ENCODE measurements at regions not wholly inside any gene's neighbourhood (a gene's known extent, or its start where the extent isn't known, plus 50 kb on each side); places are given as distances from the start of the nearest gene placed in this dataset.
"Not testable (repeated sequence)": the region's sequence is repeated elsewhere in the genome, so short reads cannot be mapped to it uniquely, and the experiment has no call there.

- DNase-seq (ENCODE audit: low read depth, low spot score) = no peak
These were observed 435.5 kb downstream of the DTWD2 start for GRCh38 chr5:118552731-118553360.

DNA sequence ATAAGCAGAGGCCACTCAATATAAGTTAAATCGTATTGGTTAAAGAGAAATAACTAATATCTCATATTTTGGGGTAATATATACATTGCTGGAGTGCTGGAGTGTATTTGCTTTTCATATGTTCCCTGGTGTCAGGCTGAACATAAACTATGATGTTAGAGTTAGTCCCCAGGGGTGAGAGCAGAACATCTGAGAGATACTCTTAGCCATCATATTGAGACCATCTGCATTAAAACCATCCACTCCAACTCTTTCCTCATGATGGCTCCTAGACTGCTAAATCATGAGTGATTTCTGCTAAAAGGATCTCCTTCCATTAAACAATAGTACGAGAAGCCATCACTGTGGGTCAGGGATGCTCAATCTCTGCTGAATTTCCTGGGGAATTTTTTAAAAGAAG, 436.2 kb downstream of the DTWD2 start:
- no peak for DNase-seq (ENCODE audit: low read depth, low spot score)

DNA sequence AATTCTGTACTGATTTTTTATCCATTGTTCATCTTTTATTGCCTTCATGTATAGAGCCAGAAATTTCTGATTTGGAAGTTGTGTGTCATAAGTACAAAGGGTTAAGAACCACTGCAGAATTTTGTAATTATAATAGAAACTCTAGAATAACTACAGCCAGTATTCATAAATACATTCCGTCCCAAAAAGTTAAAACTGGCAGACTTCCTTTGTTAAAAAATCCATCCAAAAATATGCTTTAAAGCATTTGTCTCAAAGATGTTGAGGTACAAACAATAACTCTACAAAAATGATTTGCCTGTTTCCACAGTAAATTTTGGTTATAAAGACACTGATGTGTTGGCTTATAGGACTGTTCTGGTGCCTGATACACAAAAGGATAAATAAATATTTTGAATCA, 436.6 kb downstream of the DTWD2 start:
- no peak for DNase-seq (ENCODE audit: low read depth, low spot score)

DNA sequence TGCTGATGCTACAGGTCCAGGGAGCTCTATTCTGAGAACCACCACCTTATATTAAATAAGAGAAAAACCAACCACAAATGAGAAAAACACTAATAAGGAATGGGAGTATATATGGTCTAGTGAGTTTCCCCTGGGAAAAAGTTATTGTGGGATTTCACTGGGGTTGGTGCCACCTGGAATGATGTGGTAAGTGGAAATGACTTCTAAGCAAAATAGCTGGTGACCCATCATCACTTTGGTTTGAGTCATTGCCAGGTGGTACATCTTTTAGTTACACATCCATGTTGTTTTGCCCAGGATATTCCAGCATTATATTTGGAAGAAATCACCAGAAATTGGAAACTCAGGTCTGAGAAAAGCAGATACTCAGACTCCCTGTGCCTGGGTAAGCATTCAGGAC, 437.3 kb downstream of the DTWD2 start:
- DNase-seq (ENCODE audit: low read depth, low spot score) = no peak

DNA sequence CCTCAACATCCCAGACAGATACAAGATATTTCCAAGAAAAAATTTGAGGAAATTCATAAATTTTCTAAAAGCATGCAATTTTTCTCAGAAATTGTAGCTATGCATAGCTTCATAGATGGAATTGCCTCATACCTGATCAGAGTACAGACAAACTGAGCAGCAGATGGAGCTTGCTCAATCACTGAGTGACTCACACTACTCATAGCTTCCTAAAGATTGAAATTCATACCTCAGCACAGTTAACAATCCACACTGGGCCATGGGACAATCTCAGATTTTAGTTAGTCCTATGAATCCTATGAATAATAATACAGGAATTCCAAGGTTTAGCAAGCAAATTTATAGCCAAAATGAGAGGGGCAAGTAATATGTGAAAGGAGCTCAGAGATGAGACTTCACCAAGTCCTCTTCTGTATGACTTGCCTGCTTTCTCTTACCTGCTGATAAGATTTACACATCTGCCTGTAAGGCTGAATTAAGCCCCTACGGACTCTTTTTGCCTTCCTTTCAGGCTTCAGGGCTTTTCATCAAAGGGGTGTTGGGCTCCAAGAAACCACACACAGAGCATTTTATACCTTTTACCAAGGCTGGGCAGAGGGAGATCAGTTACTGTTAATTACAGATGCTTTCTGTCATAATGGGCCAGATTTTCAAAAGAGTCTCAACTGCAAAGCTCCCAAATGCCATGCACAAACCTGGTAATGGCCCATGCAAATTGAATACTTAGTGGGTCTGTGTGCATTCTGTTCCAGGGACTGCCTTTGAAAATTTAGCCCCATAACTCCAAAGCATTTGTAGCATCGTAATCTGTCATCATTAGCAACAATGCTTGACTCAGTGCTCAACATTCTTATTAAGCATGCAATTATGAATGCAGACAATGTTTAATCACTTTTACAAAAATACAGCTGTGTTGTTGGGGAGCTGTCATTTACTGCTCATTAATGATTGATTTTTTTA, 439.3 kb downstream of the DTWD2 start:
- DNase-seq (ENCODE audit: low read depth, low spot score) = no peak

DNA sequence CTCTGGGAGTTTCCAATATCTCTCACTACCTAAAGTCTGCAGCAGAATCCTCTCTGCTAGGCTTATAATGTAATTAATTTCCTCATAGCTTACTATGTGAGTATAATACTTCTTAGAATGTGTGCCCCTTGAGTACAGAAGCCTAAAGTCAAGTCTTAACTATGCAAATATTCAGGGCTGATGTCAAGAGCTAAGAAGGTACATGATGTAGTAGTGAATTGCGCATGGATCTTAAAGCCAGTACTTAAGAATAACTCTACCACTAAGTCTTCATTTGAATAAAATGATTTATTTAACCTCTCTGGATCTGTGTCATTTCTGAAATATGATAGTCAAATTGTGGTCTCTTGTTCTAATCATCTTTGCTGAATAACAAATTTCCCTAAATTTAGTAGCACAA, 442.9 kb downstream of the DTWD2 start:
- DNase-seq (ENCODE audit: low read depth, low spot score) = no peak

- no peak for DNase-seq (ENCODE audit: low read depth, low spot score)
These were observed 443.4 kb downstream of the DTWD2 start for GRCh38 chr5:118544887-118545449.

DNA sequence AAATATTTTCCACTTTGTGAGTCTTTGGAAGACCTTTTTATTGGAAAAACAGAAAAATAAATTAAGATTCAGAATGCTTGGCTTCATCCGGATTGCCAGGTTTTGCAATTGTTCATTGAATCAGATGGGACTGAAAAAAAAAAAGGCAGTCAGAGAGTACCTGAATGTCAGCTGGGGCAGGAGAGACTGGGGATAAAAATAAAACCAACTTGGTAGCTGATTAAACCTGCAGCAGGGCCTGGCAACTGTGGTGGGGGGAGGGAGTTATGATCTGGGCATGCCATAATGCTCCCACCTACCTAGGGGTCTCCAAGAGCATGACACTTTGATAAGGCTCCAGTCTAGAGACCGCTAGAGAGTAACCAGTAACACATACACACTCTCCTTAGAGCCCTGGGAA, 454.4 kb downstream of the DTWD2 start:
- DNase-seq (ENCODE audit: low read depth, low spot score) = no peak

- DNase-seq (ENCODE audit: low read depth, low spot score) = no peak
These were observed 455.2 kb downstream of the DTWD2 start for GRCh38 chr5:118533156-118533555.

- DNase-seq (ENCODE audit: low read depth, low spot score) = no peak
These were observed 457.1 kb downstream of the DTWD2 start for GRCh38 chr5:118531276-118531675.

DNA sequence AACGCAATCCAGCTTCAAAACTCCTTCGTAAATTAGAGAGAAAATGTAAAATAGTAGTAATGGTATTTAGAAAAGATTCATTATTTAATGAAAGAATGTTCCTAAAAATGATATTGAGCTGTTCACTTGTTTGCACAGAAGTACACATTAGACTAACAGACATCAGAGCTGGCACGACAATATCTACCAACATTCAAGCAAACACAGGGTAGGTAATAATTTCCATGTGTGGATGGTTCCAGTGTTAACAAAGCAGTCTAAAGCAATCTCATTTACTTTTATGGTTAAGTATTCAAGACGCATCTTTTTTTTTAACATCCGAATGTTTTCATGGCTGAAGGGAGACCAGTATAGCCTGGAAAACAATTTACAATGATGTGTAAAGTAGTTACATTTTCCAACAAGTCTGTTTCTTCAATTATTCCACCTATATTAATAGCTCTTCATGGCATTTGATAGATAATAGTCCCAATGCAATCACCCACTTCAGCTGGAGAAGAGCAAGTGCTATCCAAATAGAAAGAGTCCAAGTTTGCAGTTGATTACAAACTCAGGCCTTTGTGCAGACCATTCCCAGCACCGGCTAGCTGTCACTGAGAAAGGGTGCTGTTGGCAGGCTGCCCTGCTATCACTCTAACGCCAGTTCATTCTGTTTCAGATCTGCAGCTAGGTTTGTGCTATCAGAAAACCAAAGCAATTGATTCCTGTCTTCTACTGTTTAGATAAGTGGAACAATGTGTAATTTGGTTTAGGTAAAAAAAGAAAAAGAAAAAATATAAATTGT, 458.8 kb downstream of the DTWD2 start:
- DNase-seq (ENCODE audit: low read depth, low spot score) = no peak

GRCh38 chr5:118522626-118523025, 465.7 kb downstream of the DTWD2 start:
- DNase-seq (ENCODE audit: low read depth, low spot score) = no peak

DNA sequence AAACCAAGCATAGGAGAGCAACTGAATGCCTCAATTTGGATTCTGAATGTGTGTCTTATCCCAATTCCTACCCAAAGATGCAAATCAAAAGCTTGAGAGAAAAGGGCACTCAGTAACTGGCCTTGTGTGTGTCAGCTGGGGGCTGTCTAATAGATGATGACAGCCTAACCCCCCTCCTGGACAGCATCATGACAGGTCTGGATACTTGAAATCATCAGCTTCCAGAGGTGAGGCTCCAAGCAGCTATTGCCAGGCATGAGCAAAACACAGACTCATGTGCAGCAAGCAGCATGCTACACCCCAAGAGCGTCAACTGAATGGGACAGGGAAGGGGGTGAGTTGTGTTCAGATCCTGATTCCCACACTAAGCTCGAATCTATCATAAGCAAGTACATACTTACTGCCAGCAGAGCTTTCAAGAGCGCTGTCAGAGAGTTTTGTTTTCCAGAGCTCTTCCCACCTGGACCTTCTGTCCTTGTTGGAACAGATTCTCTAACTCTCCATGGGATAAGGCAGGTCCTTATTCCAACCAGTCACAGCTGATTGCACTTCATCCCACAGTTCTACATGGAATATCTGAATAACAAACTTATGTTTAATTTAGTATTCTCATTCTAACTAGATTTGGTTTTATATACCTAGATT, 467.5 kb downstream of the DTWD2 start:
- no peak for DNase-seq (ENCODE audit: low read depth, low spot score)

- DNase-seq (ENCODE audit: low read depth, low spot score) = no peak
These were observed 468.9 kb downstream of the DTWD2 start for GRCh38 chr5:118519466-118519865.

GRCh38 chr5:118518720-118519119, 469.6 kb downstream of the DTWD2 start:
- no peak for DNase-seq (ENCODE audit: low read depth, low spot score)

GRCh38 chr5:118511846-118512245, 476.5 kb downstream of the DTWD2 start:
- DNase-seq (ENCODE audit: low read depth, low spot score) = no peak

DNA sequence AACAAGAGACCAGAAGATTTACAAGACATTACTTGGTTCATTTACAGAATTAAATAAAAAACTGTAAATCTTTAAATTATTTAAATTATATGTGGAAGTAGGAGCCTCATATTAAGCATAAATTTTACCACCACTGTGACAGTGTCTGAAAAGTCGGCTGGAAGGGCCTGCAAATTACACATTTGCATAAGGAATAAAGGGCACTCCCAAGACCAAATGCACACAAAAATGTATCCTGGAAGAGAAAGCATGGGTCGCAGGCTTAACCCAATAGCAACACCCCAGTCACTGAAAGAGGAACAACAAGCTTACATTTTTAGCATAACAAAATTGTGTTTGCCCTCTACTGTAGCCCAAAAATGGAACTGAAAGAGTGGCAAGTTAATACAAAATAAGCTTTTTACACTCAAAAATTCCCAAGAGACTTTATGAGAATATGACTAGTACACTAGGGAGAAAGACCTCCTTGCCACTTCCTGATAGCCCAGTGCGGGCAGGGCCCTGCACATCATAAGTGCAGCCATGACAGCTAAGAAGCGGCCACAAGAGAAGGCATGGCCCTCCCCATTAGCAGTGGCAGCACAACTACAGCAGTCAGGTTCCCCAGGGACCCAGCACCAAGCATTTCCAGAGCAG, 482.0 kb downstream of the DTWD2 start:
- no peak for DNase-seq (ENCODE audit: low read depth, low spot score)

DNA sequence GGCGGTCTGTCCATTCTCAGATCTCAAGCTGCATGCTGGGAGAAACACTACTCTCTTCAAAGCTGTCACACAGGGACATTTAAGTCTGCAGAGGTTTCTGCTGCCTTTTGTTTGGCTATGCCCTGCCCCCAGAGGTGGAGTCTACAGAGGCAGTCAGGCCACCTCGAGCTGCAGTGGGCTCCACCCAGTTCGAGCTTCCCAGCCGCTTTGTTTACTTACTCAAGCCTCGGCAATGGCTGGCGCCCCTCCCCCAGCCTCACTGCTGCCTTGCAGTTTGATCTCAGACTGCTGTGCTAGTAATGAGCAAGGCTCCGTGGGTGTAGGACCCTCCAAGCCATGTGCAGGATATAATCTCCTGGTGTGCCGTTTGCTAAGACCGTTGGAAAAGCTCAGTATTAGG, 486.1 kb downstream of the DTWD2 start:
- not testable (repeated sequence) for DNase-seq (ENCODE audit: low read depth, low spot score)

DNA sequence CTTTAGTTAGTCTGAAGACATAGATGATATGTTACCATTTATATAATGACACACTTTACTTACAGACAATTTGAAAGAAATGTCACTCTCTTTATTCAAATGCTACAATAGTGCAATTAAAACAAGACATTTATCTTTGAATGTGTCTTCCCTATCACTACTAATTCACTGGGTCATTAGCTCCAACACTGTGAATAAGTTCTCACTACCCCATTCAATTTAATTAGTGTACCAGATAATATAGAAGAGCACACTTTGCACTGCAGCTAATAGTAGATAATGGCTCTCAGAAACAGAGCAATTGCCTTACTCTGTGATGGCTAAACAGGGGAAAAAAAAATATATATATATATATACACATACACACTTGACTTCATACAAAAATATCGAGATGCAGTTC, 497.0 kb downstream of the DTWD2 start:
- no peak for DNase-seq (ENCODE audit: low read depth, low spot score)

GRCh38 chr5:118486647-118487225, 501.6 kb downstream of the DTWD2 start:
- no peak for DNase-seq (ENCODE audit: low read depth, low spot score)

- DNase-seq (ENCODE audit: low read depth, low spot score) = no peak
These were observed 509.1 kb downstream of the DTWD2 start for GRCh38 chr5:118479285-118479684.

Data from activated CD4-positive, CD25-positive, alpha-beta regulatory T cell treated with anti-CD3 and anti-CD28 coated beads, Interleukin-2, amount 50 U/mL, for 16 hours (primary cell).